Adrenal gland (tissue), 5 donors: ENCODE measurements at regions not wholly inside any gene's neighbourhood (a gene's known extent, or its start where the extent isn't known, plus 50 kb on each side); places are given as distances from the start of the nearest gene placed in this dataset.

ENCODE experiments used
- CTCF ChIP-seq, 6 experiments: fragments of 450-650 bp in 4 of 6; fragments of 200-600 bp in 2 of 6; sonication (generic) in 1 of 6; IDR thresholded peaks; 1 replicate in 5 of 6; 2 replicates in 1 of 6; pipeline versions ENCODE4 v1.5.1 to v1.8.0; 2016 to 2021; ENCODE audit warnings: antibody characterized with exemption in 6 of 6, mild to moderate bottlenecking in 2 of 6, moderate library complexity in 1 of 6
- POLR2A ChIP-seq, 2 donors: fragments of 450-650 bp; IDR thresholded peaks; one replicate each; pipeline ENCODE4 v1.6.1; 2017; ENCODE audit warnings: antibody characterized with exemption in 2 of 2, mild to moderate bottlenecking in 2 of 2, moderate library complexity in 1 of 2
- donor health status: DM: no; HTN: no; CAD: no.

GRCh38 chr21:28068455-28069358, 924.0 kb downstream of the LTN1 start:
- no peak for TF ChIP-seq CTCF (IDR thresholded peaks at IDR 0.05)
- no peak for TF ChIP-seq POLR2A (IDR thresholded peaks at IDR 0.05)
